GM18511 (cell line): ENCODE measurements at regions not wholly inside any gene's neighbourhood (a gene's known extent, or its start where the extent isn't known, plus 50 kb on each side); places are given as distances from the start of the nearest gene placed in this dataset.
"Not testable (repeated sequence)": the region's sequence is repeated elsewhere in the genome, so short reads cannot be mapped to it uniquely, and the experiment has no call there.

Source experiments
- ATAC-seq: cut with Tn5 transposase; IDR thresholded peaks from one replicate; pipeline ENCODE4 v1.9.1; 2021; ENCODE audit warnings: mild to moderate bottlenecking, moderate library complexity; ENCODE audit not compliant: unreplicated experiment

- no peak for ATAC-seq
Observed at GRCh38 chr12:107366322-107366721, 273.0 kb upstream of the CRY1 start.

DNA sequence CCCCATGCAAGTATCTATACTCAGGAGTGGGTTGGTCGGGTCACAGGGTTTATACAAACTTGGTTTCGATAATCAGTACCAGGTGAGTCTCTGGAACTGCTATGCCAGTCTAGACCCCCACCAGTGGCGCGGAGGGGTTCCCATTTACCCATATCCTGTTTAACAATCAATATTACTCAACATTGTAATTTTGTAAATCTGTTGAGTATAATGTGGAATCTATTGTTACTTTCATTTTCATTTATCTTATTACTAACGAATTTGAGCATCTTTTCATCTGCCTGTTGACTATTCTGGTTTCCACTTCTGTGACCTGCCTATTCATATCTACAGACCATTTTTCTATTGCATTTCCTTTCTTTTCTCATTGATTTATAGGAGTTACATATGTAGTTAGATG is 275.2 kb upstream of the CRY1 start:
- no peak for ATAC-seq

- ATAC-seq, result no peak
Observed at GRCh38 chr12:107369006-107369405, 275.7 kb upstream of the CRY1 start.

- ATAC-seq, result no peak
Observed at GRCh38 chr12:107369679-107370078, 276.3 kb upstream of the CRY1 start.

DNA sequence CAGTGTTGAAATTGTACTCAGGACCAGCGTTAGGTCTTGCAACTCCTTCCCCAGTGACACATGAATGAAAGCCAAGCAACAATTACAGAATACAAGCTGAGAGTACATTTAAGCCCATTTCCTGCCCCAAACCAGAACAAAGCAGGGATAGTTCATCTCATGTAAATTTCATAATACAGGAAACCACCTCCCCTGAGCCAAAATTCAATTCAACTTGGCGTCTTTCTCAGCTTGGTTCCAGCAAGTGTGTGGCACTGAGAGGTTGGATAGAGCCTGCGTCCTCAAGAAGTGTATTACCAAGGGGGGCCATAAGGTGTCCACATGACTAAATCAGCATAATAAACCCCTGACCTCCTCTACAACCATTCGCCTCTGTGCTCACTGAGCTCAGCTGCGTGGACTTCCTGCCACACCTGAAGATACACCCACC is 278.9 kb upstream of the CRY1 start:
- ATAC-seq, result no peak

DNA sequence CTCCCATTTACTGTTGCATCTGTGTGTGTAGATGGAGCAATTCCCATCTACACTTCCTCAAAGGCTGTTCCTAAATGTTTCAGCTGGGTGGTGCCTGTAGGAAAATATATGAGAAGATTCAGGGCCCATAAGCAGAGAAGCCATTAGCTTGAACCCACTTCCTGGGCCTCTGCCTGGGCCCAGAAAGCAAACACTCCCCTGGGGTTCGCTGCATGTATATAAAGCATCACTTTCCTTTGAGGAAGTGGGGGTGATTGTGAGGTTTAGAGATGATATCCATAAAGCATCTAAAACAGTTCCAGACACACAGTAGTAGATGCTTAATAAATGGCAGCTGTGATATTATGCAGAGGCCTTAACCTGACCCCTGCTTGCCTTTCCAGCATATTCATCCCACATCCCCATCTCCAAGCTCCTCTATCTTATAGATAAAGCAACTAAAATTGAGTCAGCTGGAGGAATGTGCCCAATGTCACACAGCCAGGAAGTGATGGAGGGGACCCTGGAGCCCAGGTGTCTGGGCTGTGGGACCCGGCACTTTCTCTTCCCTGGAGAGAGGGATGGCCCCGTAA is 280.0 kb upstream of the CRY1 start:
- ATAC-seq, result no peak

GRCh38 chr12:107374161-107374840 is 281.0 kb upstream of the CRY1 start:
- no peak for ATAC-seq

DNA sequence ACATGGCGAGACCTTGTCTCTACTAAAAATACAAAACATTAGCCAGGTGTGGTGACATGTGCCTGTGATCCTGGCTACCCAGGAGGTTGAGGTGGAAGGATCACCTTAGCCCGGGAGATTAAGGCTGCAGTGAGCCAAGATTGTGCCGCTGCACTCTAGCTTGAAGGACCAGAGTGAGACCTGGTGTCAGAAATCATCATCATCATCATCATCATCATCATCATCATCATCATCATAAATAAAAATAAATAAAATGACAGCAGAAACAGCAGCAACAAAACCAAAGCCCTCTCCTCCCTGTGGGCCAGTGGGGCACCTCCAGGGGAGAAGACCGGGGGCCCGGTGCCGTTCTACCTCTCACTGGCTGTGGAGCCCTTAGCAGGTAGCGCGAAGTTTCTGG is 281.9 kb upstream of the CRY1 start:
- no peak for ATAC-seq

- no peak for ATAC-seq
Observed at GRCh38 chr12:107377596-107378385, 284.4 kb upstream of the CRY1 start.

DNA sequence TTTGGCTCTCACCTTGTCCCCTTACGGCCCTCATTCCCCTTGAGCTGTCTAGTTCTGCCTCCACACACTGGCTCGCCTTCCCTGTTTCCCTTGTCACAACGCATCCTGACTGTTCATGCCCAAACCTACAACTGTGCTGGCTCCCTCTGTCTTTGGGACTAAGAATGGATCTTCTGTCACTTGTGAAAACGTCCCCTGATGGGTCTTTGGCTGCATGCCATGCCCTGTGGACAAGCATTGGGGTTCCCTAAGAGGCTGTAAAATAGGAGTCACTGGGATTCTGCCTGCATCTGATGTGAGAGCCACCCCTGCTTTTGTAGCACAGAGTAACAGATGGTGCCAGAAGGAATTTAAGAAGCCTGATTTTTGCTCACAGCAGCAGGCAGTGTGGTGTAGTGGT is 285.3 kb upstream of the CRY1 start:
- no peak for ATAC-seq

- ATAC-seq, result not testable (repeated sequence)
Observed at GRCh38 chr12:107379142-107379851, 285.9 kb upstream of the CRY1 start.

- no peak for ATAC-seq
Observed at GRCh38 chr12:107379852-107380567, 286.7 kb upstream of the CRY1 start.

GRCh38 chr12:107384645-107385044 is 291.3 kb upstream of the CRY1 start:
- no peak for ATAC-seq

DNA sequence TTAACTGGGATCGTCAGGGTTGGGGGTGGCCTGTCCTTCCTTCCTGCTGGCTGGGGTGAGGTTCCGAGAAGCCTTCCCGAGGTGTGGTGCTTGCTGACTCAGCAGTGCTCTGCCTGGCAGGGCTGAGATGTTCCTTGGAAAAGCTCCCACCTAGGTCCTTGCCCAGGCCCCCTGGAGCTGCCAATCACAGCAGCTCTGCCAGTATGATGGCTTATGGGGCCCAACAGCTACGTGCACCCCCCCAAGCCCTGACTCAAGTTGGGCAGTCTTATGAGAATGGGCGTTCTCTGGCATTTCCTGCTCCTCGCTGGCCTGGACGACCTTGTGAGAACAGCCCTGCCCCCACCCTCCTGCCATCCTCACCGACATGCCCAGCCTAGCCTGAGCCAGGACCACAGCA is 292.2 kb upstream of the CRY1 start:
- ATAC-seq, result no peak

DNA sequence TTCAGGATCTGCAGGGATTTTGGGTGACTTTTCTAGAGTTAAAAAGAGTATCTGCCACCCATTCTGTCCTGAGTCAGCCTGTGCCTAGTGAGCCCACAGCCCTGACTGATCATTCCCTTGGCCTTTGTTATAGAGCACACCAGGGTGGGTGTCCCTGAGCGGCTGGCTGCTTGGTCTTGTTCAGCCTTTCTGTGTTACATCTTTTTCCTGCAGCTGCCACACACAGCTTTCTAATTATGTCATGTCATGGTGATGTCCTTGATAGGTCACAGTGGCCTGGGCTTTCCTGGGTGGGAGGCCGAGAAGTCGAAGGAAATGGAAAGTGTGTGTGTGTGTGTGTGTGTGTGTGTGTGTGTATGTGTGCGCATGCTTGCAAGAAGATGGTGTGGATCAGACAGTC is 293.2 kb upstream of the CRY1 start:
- no peak for ATAC-seq

DNA sequence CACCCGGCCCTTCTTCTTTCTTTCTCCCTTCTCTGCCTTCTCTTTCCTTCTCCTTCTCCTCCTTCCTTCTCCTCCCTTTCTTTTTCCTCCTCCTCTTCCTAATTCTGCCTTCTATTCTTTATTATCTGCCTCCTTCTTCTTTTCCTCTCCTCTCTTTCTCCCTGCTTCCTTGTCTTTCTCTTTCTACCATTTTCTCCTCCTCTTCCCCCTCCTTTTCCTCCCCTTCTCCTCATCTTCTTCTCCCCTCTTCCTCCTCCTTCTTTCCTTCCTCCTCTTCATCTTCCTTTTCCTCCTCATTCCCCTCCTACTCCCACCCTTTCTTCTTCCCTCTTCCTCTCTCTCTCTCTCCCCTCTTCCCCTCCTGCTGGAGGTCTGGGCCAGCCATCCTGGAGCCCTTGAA is 294.9 kb upstream of the CRY1 start:
- no peak for ATAC-seq

GRCh38 chr12:107390414-107390813 is 295.2 kb upstream of the PWP1 start:
- ATAC-seq, result no peak

DNA sequence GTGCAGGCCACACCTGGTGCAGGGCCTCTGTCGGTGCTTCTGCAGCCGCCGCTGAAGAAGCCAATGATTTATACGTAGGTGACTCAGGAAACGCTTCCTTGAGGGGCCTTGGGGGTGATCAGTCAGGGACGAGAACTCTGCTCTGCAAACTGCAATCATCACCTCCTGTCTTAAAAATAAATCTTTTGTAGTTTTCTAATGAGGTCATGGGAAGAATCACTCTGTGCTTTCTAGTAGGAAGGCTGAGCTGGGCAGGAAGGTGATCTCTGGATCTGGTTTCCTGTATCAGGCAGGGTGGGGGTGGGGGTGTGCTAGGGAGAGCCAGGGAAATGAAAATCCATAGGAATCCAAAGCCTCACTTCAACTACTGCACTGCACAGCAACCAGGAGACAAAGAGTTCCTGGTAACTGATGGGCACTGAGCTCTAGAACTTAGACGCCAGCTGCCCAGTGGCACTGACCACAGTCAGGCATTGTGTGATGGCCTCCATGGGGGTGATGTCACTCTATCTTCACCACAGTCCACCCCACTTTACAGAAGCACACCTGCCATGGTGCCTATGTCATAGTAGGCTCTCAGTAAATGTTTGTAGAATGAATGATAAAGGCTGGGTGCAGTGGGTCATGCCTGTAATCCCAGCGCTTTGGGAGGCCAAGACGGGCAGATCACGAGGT is 292.4 kb upstream of the PWP1 start:
- ATAC-seq, result no peak

DNA sequence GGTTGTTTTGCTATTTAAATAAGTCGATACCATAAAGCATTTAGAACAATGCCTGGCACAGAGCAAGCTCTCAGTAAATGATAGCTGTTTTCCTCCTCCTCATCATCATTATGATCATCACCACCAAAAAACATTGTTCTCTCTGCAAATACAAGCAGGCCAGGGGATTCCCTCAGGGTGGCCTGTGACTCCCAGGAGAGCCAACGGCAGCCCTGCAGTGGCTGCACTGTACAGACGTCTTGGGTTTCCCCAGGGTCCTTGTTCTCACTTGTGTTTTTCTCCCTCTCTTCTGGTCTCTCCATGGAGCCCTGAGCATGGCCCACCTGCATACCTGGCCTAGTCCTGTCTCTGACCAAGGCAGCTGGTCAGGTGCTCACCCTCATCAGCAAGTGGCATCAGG is 290.9 kb upstream of the PWP1 start:
- no peak for ATAC-seq

- no peak for ATAC-seq
Observed at GRCh38 chr12:107395817-107396216, 289.8 kb upstream of the PWP1 start.
